SU-DHL-6 (cell line): ENCODE measurements at regions not wholly inside any gene's neighbourhood (a gene's known extent, or its start where the extent isn't known, plus 50 kb on each side); places are given as distances from the start of the nearest gene placed in this dataset.

Experiments used
- EZH2phosphoT487 ChIP-seq: fragments of 200-600 bp; sonication (generic), shearing (Covaris generic); conservative IDR thresholded peaks from 2 replicates; pipeline ENCODE4 v1.6.1; 2018; ENCODE audit warnings: mild to moderate bottlenecking, antibody characterized with exemption, low read length, moderate library complexity, mixed read lengths
- TF ChIP-seq, protein P1 (sequence below): fragments of 200-600 bp; sonication (generic); IDR thresholded peaks from one replicate; pipeline ENCODE4 v1.5.1; 2017; ENCODE audit warnings: antibody characterized with exemption, mild to moderate bottlenecking, low read length, moderate library complexity; ENCODE audit not compliant: insufficient read depth, poor library complexity, severe bottlenecking

DNA sequence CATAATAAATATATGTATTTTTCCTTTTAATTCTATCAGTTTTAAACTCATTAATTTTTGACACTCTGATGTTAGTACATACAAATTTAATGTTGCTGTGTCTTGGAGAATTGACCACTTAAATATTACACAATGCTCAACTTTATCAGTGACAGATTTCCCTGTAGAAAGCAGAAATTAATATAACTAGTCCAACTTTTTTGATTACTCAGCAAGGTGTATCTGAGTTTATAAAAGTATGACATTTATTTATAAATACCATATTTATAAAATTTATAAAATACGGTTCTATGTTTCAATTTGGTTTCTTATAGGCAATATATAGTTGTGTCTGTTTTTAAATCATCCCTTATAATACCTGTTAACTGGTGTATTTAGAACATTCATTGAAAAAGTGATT is 350.0 kb upstream of the EYS start:
- TF ChIP-seq, protein P1, sequence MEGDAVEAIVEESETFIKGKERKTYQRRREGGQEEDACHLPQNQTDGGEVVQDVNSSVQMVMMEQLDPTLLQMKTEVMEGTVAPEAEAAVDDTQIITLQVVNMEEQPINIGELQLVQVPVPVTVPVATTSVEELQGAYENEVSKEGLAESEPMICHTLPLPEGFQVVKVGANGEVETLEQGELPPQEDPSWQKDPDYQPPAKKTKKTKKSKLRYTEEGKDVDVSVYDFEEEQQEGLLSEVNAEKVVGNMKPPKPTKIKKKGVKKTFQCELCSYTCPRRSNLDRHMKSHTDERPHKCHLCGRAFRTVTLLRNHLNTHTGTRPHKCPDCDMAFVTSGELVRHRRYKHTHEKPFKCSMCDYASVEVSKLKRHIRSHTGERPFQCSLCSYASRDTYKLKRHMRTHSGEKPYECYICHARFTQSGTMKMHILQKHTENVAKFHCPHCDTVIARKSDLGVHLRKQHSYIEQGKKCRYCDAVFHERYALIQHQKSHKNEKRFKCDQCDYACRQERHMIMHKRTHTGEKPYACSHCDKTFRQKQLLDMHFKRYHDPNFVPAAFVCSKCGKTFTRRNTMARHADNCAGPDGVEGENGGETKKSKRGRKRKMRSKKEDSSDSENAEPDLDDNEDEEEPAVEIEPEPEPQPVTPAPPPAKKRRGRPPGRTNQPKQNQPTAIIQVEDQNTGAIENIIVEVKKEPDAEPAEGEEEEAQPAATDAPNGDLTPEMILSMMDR = no peak
- no peak for TF ChIP-seq EZH2phosphoT487
